SK-N-SH treated with all-trans-retinoic acid at 6 μM for 48 hours (cell line): ENCODE measurements at regions not wholly inside any gene's neighbourhood (a gene's known extent, or its start where the extent isn't known, plus 50 kb on each side); places are given as distances from the start of the nearest gene placed in this dataset.

ENCODE experiments used
- CREB5 ChIP-seq: fragments of 250-450 bp; sonication (Bioruptor Pico); IDR thresholded peaks from 2 replicates; pipeline ENCODE4 v1.5.1; 2020; ENCODE audit warnings: low read depth, mild to moderate bottlenecking, moderate library complexity
- CSRNP3 ChIP-seq: fragments of 250-450 bp; sonication (Bioruptor Pico); IDR thresholded peaks from 2 replicates; pipeline ENCODE4 v1.5.1; 2021; ENCODE audit warnings: mild to moderate bottlenecking, moderate library complexity
- ESRRG ChIP-seq: fragments of 250-450 bp; sonication (Bioruptor Pico); IDR thresholded peaks from 2 replicates; pipeline ENCODE4 v1.6.1; 2021; ENCODE audit warnings: mild to moderate bottlenecking
- ISL1 ChIP-seq: fragments of 250-450 bp; sonication (Bioruptor Pico); IDR thresholded peaks from 2 replicates; pipeline ENCODE4 v2.1.2; 2022; ENCODE audit warnings: mild to moderate bottlenecking, moderate library complexity
- PATZ1 ChIP-seq: fragments of 250-450 bp; sonication (Bioruptor Pico); IDR thresholded peaks from 2 replicates; pipeline ENCODE4 v1.8.0; 2020; ENCODE audit warnings: mild to moderate bottlenecking, moderate library complexity, borderline replicate concordance
- RARB ChIP-seq: fragments of 250-450 bp; sonication (Bioruptor Pico); IDR thresholded peaks from 2 replicates; pipeline ENCODE4 v1.8.0; 2021; ENCODE audit warnings: mild to moderate bottlenecking, moderate library complexity
- TCF4 ChIP-seq: fragments of 250-450 bp; sonication (Bioruptor Pico); IDR thresholded peaks from 2 replicates; pipeline ENCODE4 v1.8.0; 2021; ENCODE audit warnings: mild to moderate bottlenecking, moderate library complexity, borderline replicate concordance
- ZC3H10 ChIP-seq: fragments of 250-450 bp; sonication (Bioruptor Pico); IDR thresholded peaks from 2 replicates; pipeline ENCODE4 v1.5.1; 2021; ENCODE audit warnings: mild to moderate bottlenecking, moderate library complexity
- ZFP3 ChIP-seq: fragments of 250-450 bp; sonication (Bioruptor Pico); IDR thresholded peaks from 2 replicates; pipeline ENCODE4 v1.5.0; 2020; ENCODE audit warnings: mild to moderate bottlenecking, moderate library complexity
- ZNF565 ChIP-seq: fragments of 450-650 bp; formaldehyde crosslinking; conservative IDR thresholded peaks from 2 replicates; pipeline ENCODE4 v1.5.0; 2020; ENCODE audit warnings: low read depth, mild to moderate bottlenecking, moderate library complexity
- ZNF70 ChIP-seq: fragments of 450-650 bp; formaldehyde crosslinking; IDR thresholded peaks from 2 replicates; pipeline ENCODE4 v1.5.0; 2020; ENCODE audit warnings: mild to moderate bottlenecking, moderate library complexity

- TF ChIP-seq CSRNP3 (CRISPR knock-in tag) (no peak), PATZ1 (CRISPR knock-in tag) (no peak), ZNF70 (CRISPR knock-in tag) (no peak), ESRRG (CRISPR knock-in tag) (no peak), ISL1 (no peak), ZNF565 (no peak), ZFP3 (no peak), TCF4 (CRISPR knock-in tag) (no peak), RARB (CRISPR knock-in tag) (no peak), ZC3H10 (CRISPR knock-in tag) (no peak), CREB5 (no peak)
These were observed 95.8 kb upstream of the NR4A3 start for GRCh38 chr9:99725852-99726251.
